ENCODE measurements at regions not wholly inside any gene's neighbourhood (a gene's known extent, or its start where the extent isn't known, plus 50 kb on each side); places are given as distances from the start of the nearest gene placed in this dataset.

GRCh38 chr12:32946504-32947131 is 50.0 kb upstream of the PKP2 start (continued):
- TF ChIP-seq ZNF407 (IDR thresholded peaks at IDR 0.05; ENCODE audit: low read depth) = no peak
- peak; percentile 100 for TF ChIP-seq ZNF175 (CRISPR knock-in tag; IDR thresholded peaks at IDR 0.05; ENCODE audit: low read depth)
- TF ChIP-seq MLLT1 (IDR thresholded peaks at IDR 0.05) = no peak
- peak; percentile 88 for TF ChIP-seq ZNF518B (CRISPR knock-in tag; IDR thresholded peaks at IDR 0.05)
- TF ChIP-seq MIER1 (IDR thresholded peaks at IDR 0.05; ENCODE audit: low read depth) = no peak
- TF ChIP-seq ZNF277 (CRISPR knock-in tag; IDR thresholded peaks at IDR 0.05; ENCODE audit: borderline replicate concordance) = no peak
- no peak for TF ChIP-seq HDAC3 (IDR thresholded peaks at IDR 0.05; ENCODE audit: borderline replicate concordance, partially characterized antibody)
- TF ChIP-seq KLF10 (CRISPR knock-in tag; IDR thresholded peaks at IDR 0.05) = peak; percentile 83; the same call in 1 of the 2 replicates
- no peak for TF ChIP-seq ATF6 (CRISPR knock-in tag; IDR thresholded peaks at IDR 0.05)
- TF ChIP-seq ZFPM2 (CRISPR knock-in tag; IDR thresholded peaks at IDR 0.05) = peak; percentile 95; the same call in 1 of the 2 replicates

All from K562 (cell line).